SH-SY5Y (cell line): ENCODE measurements at regions not wholly inside any gene's neighbourhood (a gene's known extent, or its start where the extent isn't known, plus 50 kb on each side); places are given as distances from the start of the nearest gene placed in this dataset.

Source experiments
- GATA2 ChIP-seq: IDR thresholded peaks from 2 replicates; pipeline ENCODE4 v1.6.1; 2011; ENCODE audit warnings: mild to moderate bottlenecking, low read depth, low read length
- GATA3 ChIP-seq: IDR thresholded peaks from 2 replicates; pipeline ENCODE4 v1.6.1; 2011; ENCODE audit warnings: low read depth, mild to moderate bottlenecking, low read length, moderate library complexity

GRCh38 chr6:119957195-119957594 is 607.6 kb upstream of the MAN1A1 start:
- no peak for TF ChIP-seq GATA2
- TF ChIP-seq GATA3: no peak
